H1 (cell line): ENCODE measurements at regions not wholly inside any gene's neighbourhood (a gene's known extent, or its start where the extent isn't known, plus 50 kb on each side); places are given as distances from the start of the nearest gene placed in this dataset.

Source experiments
- TF ChIP-seq, protein P1 (sequence below): fragments of 300-600 bp; sonication (generic); IDR thresholded peaks from 2 replicates; pipeline ENCODE4 v1.7.1; 2012; ENCODE audit warnings: low read length, moderate library complexity, mild to moderate bottlenecking, inconsistent platforms; ENCODE audit not compliant: insufficient replicate concordance

GRCh38 chr4:96380106-96380505, 540.2 kb downstream of the PDHA2 start (continued):
- TF ChIP-seq, protein P1, sequence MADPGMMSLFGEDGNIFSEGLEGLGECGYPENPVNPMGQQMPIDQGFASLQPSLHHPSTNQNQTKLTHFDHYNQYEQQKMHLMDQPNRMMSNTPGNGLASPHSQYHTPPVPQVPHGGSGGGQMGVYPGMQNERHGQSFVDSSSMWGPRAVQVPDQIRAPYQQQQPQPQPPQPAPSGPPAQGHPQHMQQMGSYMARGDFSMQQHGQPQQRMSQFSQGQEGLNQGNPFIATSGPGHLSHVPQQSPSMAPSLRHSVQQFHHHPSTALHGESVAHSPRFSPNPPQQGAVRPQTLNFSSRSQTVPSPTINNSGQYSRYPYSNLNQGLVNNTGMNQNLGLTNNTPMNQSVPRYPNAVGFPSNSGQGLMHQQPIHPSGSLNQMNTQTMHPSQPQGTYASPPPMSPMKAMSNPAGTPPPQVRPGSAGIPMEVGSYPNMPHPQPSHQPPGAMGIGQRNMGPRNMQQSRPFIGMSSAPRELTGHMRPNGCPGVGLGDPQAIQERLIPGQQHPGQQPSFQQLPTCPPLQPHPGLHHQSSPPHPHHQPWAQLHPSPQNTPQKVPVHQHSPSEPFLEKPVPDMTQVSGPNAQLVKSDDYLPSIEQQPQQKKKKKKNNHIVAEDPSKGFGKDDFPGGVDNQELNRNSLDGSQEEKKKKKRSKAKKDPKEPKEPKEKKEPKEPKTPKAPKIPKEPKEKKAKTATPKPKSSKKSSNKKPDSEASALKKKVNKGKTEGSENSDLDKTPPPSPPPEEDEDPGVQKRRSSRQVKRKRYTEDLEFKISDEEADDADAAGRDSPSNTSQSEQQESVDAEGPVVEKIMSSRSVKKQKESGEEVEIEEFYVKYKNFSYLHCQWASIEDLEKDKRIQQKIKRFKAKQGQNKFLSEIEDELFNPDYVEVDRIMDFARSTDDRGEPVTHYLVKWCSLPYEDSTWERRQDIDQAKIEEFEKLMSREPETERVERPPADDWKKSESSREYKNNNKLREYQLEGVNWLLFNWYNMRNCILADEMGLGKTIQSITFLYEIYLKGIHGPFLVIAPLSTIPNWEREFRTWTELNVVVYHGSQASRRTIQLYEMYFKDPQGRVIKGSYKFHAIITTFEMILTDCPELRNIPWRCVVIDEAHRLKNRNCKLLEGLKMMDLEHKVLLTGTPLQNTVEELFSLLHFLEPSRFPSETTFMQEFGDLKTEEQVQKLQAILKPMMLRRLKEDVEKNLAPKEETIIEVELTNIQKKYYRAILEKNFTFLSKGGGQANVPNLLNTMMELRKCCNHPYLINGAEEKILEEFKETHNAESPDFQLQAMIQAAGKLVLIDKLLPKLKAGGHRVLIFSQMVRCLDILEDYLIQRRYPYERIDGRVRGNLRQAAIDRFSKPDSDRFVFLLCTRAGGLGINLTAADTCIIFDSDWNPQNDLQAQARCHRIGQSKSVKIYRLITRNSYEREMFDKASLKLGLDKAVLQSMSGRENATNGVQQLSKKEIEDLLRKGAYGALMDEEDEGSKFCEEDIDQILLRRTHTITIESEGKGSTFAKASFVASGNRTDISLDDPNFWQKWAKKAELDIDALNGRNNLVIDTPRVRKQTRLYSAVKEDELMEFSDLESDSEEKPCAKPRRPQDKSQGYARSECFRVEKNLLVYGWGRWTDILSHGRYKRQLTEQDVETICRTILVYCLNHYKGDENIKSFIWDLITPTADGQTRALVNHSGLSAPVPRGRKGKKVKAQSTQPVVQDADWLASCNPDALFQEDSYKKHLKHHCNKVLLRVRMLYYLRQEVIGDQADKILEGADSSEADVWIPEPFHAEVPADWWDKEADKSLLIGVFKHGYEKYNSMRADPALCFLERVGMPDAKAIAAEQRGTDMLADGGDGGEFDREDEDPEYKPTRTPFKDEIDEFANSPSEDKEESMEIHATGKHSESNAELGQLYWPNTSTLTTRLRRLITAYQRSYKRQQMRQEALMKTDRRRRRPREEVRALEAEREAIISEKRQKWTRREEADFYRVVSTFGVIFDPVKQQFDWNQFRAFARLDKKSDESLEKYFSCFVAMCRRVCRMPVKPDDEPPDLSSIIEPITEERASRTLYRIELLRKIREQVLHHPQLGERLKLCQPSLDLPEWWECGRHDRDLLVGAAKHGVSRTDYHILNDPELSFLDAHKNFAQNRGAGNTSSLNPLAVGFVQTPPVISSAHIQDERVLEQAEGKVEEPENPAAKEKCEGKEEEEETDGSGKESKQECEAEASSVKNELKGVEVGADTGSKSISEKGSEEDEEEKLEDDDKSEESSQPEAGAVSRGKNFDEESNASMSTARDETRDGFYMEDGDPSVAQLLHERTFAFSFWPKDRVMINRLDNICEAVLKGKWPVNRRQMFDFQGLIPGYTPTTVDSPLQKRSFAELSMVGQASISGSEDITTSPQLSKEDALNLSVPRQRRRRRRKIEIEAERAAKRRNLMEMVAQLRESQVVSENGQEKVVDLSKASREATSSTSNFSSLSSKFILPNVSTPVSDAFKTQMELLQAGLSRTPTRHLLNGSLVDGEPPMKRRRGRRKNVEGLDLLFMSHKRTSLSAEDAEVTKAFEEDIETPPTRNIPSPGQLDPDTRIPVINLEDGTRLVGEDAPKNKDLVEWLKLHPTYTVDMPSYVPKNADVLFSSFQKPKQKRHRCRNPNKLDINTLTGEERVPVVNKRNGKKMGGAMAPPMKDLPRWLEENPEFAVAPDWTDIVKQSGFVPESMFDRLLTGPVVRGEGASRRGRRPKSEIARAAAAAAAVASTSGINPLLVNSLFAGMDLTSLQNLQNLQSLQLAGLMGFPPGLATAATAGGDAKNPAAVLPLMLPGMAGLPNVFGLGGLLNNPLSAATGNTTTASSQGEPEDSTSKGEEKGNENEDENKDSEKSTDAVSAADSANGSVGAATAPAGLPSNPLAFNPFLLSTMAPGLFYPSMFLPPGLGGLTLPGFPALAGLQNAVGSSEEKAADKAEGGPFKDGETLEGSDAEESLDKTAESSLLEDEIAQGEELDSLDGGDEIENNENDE, result no peak
